Type B pancreatic cell (in vitro differentiated cells): ENCODE measurements at regions not wholly inside any gene's neighbourhood (a gene's known extent, or its start where the extent isn't known, plus 50 kb on each side); places are given as distances from the start of the nearest gene placed in this dataset.

Experiments
- DNase-seq: peaks from one replicate; pipeline ENCODE4 v3.0.0; 2021; ENCODE audit warnings: mixed read lengths; ENCODE audit not compliant: unreplicated experiment; ENCODE audit errors: extremely low spot score
- H3K27ac Mint-ChIP-seq: 2 replicates; pipeline ENCODE4 v1.8.0; 2021; ENCODE audit warnings: mild to moderate bottlenecking, mixed read lengths
- H3K27me3 Mint-ChIP-seq: 2 replicates; pipeline ENCODE4 v1.8.0; 2021; ENCODE audit warnings: mixed read lengths
- H3K36me3 Mint-ChIP-seq: 2 replicates; pipeline ENCODE4 v1.8.0; 2021; ENCODE audit warnings: mixed read lengths
- H3K4me1 Mint-ChIP-seq: one replicate; pipeline ENCODE4 v1.8.0; 2021; ENCODE audit warnings: mixed read lengths; ENCODE audit not compliant: unreplicated experiment
- H3K4me3 Mint-ChIP-seq: 2 replicates; pipeline ENCODE4 v1.8.0; 2021; ENCODE audit warnings: mild to moderate bottlenecking, mixed read lengths
- H3K9me3 Mint-ChIP-seq: 2 replicates; pipeline ENCODE4 v1.8.0; 2021; ENCODE audit warnings: mixed read lengths
- CTCF ChIP-seq: fragments of 200-600 bp; sonication (generic); conservative IDR thresholded peaks from 2 replicates; pipeline ENCODE4 v1.5.0; 2021; ENCODE audit warnings: antibody characterized with exemption, mild to moderate bottlenecking

DNA sequence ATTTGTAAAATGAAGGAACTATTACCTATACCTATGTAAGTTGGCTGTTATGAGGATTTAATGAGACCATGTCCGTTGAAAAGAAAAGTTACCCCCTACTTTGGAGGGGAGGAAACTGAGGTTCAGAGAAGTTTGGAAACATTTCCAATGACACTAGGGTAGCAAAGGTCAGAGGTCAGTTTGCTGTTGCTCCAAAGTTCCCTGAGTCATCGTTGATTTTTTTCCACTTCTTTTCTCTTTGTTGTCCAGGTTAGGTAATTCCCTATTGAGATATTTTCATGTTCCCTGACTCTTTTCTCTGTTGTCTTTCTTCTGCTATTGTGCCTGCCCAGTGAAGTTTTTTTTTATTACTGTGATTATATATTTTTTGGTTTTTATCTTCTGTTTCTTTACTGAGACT is 213.8 kb upstream of the C1orf174 start:
- peaks cover 5% of the 10 kb centered on the region for H3K9me3 Mint-ChIP-seq
- no peak for TF ChIP-seq CTCF
- H3K27ac Mint-ChIP-seq, result no peak overlapping the region
- DNase-seq, result no peak
- H3K4me1 Mint-ChIP-seq, result peaks cover 9% of the 10 kb centered on the region
- no peak overlapping the region for H3K4me3 Mint-ChIP-seq
- peaks cover 14% of the 10 kb centered on the region for H3K27me3 Mint-ChIP-seq
- no peaks in the 10 kb centered on the region for H3K36me3 Mint-ChIP-seq

GRCh38 chr1:4115191-4115900 is 215.3 kb upstream of the C1orf174 start:
- DNase-seq, result no peak
- Mint-ChIP-seq H3K27me3 (peaks cover 14% of the 10 kb centered on the region), H3K36me3 (no peaks in the 10 kb centered on the region), H3K4me1 (peaks cover 3% of the 10 kb centered on the region), H3K27ac (no peak overlapping the region), H3K9me3 (peaks cover 5% of the 10 kb centered on the region), H3K4me3 (no peak overlapping the region)
- TF ChIP-seq CTCF, result no peak

GRCh38 chr1:4117196-4117595 is 217.1 kb upstream of the C1orf174 start:
- H3K9me3 Mint-ChIP-seq, result no peaks in the 10 kb centered on the region
- H3K4me3 Mint-ChIP-seq, result no peak overlapping the region
- no peak for TF ChIP-seq CTCF
- peaks cover 3% of the 10 kb centered on the region for H3K4me1 Mint-ChIP-seq
- H3K36me3 Mint-ChIP-seq, result no peaks in the 10 kb centered on the region
- no peak for DNase-seq
- H3K27me3 Mint-ChIP-seq, result peaks cover 15% of the 10 kb centered on the region
- H3K27ac Mint-ChIP-seq, result no peak overlapping the region

- H3K27me3 Mint-ChIP-seq, result peaks cover 11% of the 10 kb centered on the region
Measured at GRCh38 chr1:4118746-4119515, 218.9 kb upstream of the C1orf174 start.

DNA sequence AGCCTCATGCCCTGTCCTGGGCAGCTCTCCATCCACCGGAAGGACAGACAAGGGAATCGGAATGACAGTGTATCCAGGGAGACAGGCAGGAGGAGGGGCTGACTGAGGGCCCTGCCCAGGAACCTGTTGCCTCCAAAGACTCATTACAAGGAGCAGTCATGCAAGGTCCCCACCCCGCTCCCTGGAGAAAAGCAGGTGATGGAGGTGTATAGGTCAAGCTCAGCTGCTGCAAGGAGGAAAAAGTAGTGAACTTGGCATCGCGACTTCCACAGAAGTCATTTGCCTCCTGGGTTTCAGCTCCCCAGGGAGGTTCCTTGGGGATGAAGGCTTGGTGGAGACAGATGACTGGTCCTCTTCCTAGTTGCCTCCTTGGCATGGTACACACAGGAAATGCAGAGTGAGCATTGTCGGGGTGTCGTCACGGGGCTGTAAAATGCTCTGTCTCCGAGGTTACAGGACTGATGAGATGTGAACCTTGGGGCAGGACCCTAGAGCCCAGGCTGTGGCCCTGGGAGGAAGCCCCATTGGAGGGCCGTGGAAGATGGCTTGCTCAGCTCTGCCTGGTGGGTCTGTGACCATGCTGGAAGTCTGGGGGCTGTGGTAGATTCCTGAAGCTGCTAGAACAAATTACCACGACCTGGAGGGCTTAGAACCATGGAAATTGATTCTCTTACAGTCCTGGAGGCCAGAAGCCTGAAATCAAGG is 219.6 kb upstream of the C1orf174 start:
- H3K27ac Mint-ChIP-seq, result no peak overlapping the region
- H3K27me3 Mint-ChIP-seq, result peaks cover 9% of the 10 kb centered on the region
- H3K9me3 Mint-ChIP-seq, result no peaks in the 10 kb centered on the region
- no peaks in the 10 kb centered on the region for H3K36me3 Mint-ChIP-seq
- no peak for TF ChIP-seq CTCF
- DNase-seq, result no peak
- no peak overlapping the region for H3K4me3 Mint-ChIP-seq
- H3K4me1 Mint-ChIP-seq, result no peaks in the 10 kb centered on the region

More at GRCh38 chr1:4118746-4119515, 218.9 kb upstream of the C1orf174 start:
- no peaks in the 10 kb centered on the region for H3K9me3 Mint-ChIP-seq
- H3K27ac Mint-ChIP-seq, result no peak overlapping the region
- no peaks in the 10 kb centered on the region for H3K4me1 Mint-ChIP-seq
- H3K4me3 Mint-ChIP-seq, result no peak overlapping the region
- no peak for DNase-seq
- no peaks in the 10 kb centered on the region for H3K36me3 Mint-ChIP-seq
- no peak for TF ChIP-seq CTCF
